ENCODE measurements at regions not wholly inside any gene's neighbourhood (a gene's known extent, or its start where the extent isn't known, plus 50 kb on each side); places are given as distances from the start of the nearest gene placed in this dataset.

DNA sequence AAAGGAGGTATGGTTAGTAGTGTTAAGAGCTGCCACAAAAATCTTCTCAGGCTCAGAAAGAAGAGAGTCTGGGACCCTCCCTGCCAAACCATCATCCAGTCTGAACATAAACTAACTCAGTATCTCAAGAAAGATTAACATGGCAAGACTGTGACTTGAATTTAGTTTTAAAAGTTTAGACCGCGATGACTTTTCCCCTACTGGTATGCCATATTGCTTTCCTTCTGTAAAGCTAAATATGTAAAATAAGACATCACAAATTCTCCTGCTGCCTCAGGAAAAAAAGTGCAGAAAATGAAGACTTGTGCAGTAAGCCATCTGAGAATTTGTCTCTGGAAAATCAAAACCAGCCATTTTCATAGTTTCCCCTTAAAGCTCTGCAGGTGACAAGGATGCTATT lies 85.2 kb upstream of the STARD4 start:
- ChIA-PET CTCF (interaction anchor here (0.6 to 1.4 kb wide), 3 partner anchors 17 to 426 kb away, joined by 3 to 4 read pairs (median 4); no protein-coding TSS in a partner anchor), RAD21 (ENCODE audit: unreplicated experiment) (no interaction called here), POLR2A (no interaction called here), SMC1A (ENCODE audit: uncharacterized antibody, unreplicated experiment) (interaction anchor here (1.1 to 1.8 kb wide), 2 partner anchors 13 to 32 kb away, joined by 3 to 6 read pairs; no protein-coding TSS in a partner anchor)
- DNase-seq (ENCODE audit: low read depth, low spot score) (no peak), FAIRE-seq (no peak), ATAC-seq (no peak)
- no peaks in the 10 kb centered on the region for H3K36me3 ChIP-seq (ENCODE audit: control insufficient read depth in 2 of 2, insufficient read depth in 2 of 2, low read length in 1 of 2)
- no TSS peak for BruUV-seq (replicated peaks)
- WGBS (ENCODE audit: insufficient coverage, insufficient replicate concordance, low lambda C conversion rate, missing lambda C conversion rate), result 41% methylated on average over 2 of the region's 2 CpGs
- no peak overlapping the region for H2AFZ ChIP-seq (ENCODE audit: control insufficient read depth, low read depth, low read length)
- H3K9me3 ChIP-seq (replicated peaks; ENCODE audit: control insufficient read depth, insufficient read depth, low read length), result no peaks in the 10 kb centered on the region; the same call in 2 of the 3 replicates
- H3K4me2 ChIP-seq (ENCODE audit: control insufficient read depth, insufficient read depth), result no peak overlapping the region
- in situ Hi-C loops (cut with MboI) (no loop called here), intact Hi-C loops (cut with micrococcal nuclease; ENCODE audit: unreplicated experiment) (no loop called here)
- no peak overlapping the region for H3K4me3 ChIP-seq
- H3K79me2 ChIP-seq (ENCODE audit: control insufficient read depth, insufficient read depth, low read length), result no peaks in the 10 kb centered on the region
- no peak for TF ChIP-seq PAX5 (IDR thresholded peaks at IDR 0.05; ENCODE audit: borderline replicate concordance, low read depth, low read length)
- no peak overlapping the region for H3K9ac ChIP-seq (ENCODE audit: control insufficient read depth, insufficient read depth, low read length)
- H4K20me1 ChIP-seq (ENCODE audit: control insufficient read depth, insufficient read depth), result no peaks in the 10 kb centered on the region
- no peaks in the 10 kb centered on the region for H3K27me3 ChIP-seq (replicated peaks in 1 of 2; ENCODE audit: control insufficient read depth in 2 of 2, insufficient read depth in 2 of 2, low read length in 1 of 2)
- H3K4me1 ChIP-seq (ENCODE audit: control insufficient read depth, insufficient read depth, low read length), result no peaks in the 10 kb centered on the region
- H3K27ac ChIP-seq (ENCODE audit: control insufficient read depth, insufficient read depth), result no peak overlapping the region

DNA sequence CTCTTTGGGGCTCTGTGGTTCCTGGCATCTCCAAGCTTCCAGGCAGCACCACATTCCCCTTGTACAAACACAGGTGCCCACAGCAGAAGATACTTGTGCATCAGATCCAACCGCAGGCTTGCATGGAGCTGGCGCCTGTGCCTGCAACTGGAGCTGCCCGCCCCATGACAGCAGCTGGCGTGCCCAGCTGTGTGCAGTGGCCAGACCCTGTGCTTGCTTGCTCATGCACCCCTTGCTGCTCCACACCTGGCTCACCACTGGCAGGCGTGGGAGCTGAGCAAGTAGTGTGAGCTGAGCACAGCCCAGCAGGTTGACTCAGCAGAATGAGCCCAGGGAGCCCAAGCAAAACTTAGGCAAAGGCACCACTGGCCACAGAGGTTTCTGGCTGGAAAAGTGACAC lies 84.4 kb upstream of the STARD4 start:
- CTCF ChIA-PET, result interaction anchor here (0.6 kb wide), 1 partner anchor 427 kb away, joined by 3 read pairs; no protein-coding TSS in a partner anchor
- no peaks in the 10 kb centered on the region for H3K27me3 ChIP-seq (replicated peaks in 1 of 2; ENCODE audit: control insufficient read depth in 2 of 2, insufficient read depth in 2 of 2, low read length in 1 of 2)
- no peak overlapping the region for H3K4me3 ChIP-seq
- FAIRE-seq, result no peak
- no peaks in the 10 kb centered on the region for H4K20me1 ChIP-seq (ENCODE audit: control insufficient read depth, insufficient read depth)
- H3K4me1 ChIP-seq (ENCODE audit: control insufficient read depth, insufficient read depth, low read length), result no peaks in the 10 kb centered on the region
- 34% methylated on average over 5 of the region's 5 CpGs for WGBS (ENCODE audit: insufficient coverage, insufficient replicate concordance, low lambda C conversion rate, missing lambda C conversion rate)
- intact Hi-C loops (cut with micrococcal nuclease; ENCODE audit: unreplicated experiment) (no loop called here), in situ Hi-C loops (cut with MboI) (no loop called here)
- no peak overlapping the region for H2AFZ ChIP-seq (ENCODE audit: control insufficient read depth, low read depth, low read length)
- no peaks in the 10 kb centered on the region for H3K79me2 ChIP-seq (ENCODE audit: control insufficient read depth, insufficient read depth, low read length)
- SMC1A ChIA-PET (ENCODE audit: uncharacterized antibody, unreplicated experiment), result no interaction called here
- no peak overlapping the region for H3K9ac ChIP-seq (ENCODE audit: control insufficient read depth, insufficient read depth, low read length)
- H3K4me2 ChIP-seq (ENCODE audit: control insufficient read depth, insufficient read depth), result no peak overlapping the region
- POLR2A ChIA-PET, result interaction anchor here (0.6 kb wide), 1 partner anchor 1181 kb away, joined by 3 read pairs; no protein-coding TSS in a partner anchor
- no peaks in the 10 kb centered on the region; the same call in 2 of the 3 replicates for H3K9me3 ChIP-seq (replicated peaks; ENCODE audit: control insufficient read depth, insufficient read depth, low read length)
- no peak for DNase-seq (ENCODE audit: low read depth, low spot score)
- BruUV-seq (replicated peaks), result no TSS peak
- no peaks in the 10 kb centered on the region for H3K36me3 ChIP-seq (ENCODE audit: control insufficient read depth in 2 of 2, insufficient read depth in 2 of 2, low read length in 1 of 2)
- no peak overlapping the region for H3K27ac ChIP-seq (ENCODE audit: control insufficient read depth, insufficient read depth)
- RAD21 ChIA-PET (ENCODE audit: unreplicated experiment), result no interaction called here
- ATAC-seq, result no peak
- no peak for TF ChIP-seq EED (IDR thresholded peaks at IDR 0.05; ENCODE audit: low read depth)
- no peak for TF ChIP-seq NR2C2 (IDR thresholded peaks at IDR 0.05; ENCODE audit: borderline replicate concordance, control insufficient read depth, insufficient read length, low read depth)
- TF ChIP-seq, protein P1, sequence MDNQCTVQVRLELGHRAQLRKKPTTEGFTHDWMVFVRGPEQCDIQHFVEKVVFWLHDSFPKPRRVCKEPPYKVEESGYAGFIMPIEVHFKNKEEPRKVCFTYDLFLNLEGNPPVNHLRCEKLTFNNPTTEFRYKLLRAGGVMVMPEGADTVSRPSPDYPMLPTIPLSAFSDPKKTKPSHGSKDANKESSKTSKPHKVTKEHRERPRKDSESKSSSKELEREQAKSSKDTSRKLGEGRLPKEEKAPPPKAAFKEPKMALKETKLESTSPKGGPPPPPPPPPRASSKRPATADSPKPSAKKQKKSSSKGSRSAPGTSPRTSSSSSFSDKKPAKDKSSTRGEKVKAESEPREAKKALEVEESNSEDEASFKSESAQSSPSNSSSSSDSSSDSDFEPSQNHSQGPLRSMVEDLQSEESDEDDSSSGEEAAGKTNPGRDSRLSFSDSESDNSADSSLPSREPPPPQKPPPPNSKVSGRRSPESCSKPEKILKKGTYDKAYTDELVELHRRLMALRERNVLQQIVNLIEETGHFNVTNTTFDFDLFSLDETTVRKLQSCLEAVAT (IDR thresholded peaks at IDR 0.05), result no peak
- TF ChIP-seq TAF1 (IDR thresholded peaks at IDR 0.05; ENCODE audit: borderline replicate concordance, low read depth, low read length), result no peak
- no peak for TF ChIP-seq SMARCA5 (IDR thresholded peaks at IDR 0.05)
- TF ChIP-seq, protein P2, sequence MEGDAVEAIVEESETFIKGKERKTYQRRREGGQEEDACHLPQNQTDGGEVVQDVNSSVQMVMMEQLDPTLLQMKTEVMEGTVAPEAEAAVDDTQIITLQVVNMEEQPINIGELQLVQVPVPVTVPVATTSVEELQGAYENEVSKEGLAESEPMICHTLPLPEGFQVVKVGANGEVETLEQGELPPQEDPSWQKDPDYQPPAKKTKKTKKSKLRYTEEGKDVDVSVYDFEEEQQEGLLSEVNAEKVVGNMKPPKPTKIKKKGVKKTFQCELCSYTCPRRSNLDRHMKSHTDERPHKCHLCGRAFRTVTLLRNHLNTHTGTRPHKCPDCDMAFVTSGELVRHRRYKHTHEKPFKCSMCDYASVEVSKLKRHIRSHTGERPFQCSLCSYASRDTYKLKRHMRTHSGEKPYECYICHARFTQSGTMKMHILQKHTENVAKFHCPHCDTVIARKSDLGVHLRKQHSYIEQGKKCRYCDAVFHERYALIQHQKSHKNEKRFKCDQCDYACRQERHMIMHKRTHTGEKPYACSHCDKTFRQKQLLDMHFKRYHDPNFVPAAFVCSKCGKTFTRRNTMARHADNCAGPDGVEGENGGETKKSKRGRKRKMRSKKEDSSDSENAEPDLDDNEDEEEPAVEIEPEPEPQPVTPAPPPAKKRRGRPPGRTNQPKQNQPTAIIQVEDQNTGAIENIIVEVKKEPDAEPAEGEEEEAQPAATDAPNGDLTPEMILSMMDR (IDR thresholded peaks at IDR 0.05 in 2 of 3, conservative IDR thresholded peaks at IDR 0.05 in 1 of 3; ENCODE audit: control insufficient read depth in 2 of 3, extremely low read depth in 1 of 3, insufficient read depth in 1 of 3, low read depth in 3 of 3, low read length in 3 of 3), result no peak
- no peak for TF ChIP-seq CHD4 (IDR thresholded peaks at IDR 0.05)
- TF ChIP-seq MXI1 (IDR thresholded peaks at IDR 0.05; ENCODE audit: low read depth, low read length), result no peak
- TF ChIP-seq ESRRA (IDR thresholded peaks at IDR 0.05; ENCODE audit: low read length), result no peak
- no peak for TF ChIP-seq ZNF274 (IDR thresholded peaks at IDR 0.05; ENCODE audit: insufficient read depth, insufficient read length)
- no peak for TF ChIP-seq RAD21 (IDR thresholded peaks at IDR 0.05; ENCODE audit: insufficient read depth, low read depth, low read length)
- no peak for TF ChIP-seq STAT1 (conservative IDR thresholded peaks at IDR 0.05)
- TF ChIP-seq EGR1 (IDR thresholded peaks at IDR 0.05; ENCODE audit: borderline replicate concordance in 1 of 2, low read depth in 2 of 2, low read length in 2 of 2), result no peak
- TF ChIP-seq ZSCAN29 (IDR thresholded peaks at IDR 0.05), result no peak
